ENCODE measurements at regions not wholly inside any gene's neighbourhood (a gene's known extent, or its start where the extent isn't known, plus 50 kb on each side); places are given as distances from the start of the nearest gene placed in this dataset.

DNA sequence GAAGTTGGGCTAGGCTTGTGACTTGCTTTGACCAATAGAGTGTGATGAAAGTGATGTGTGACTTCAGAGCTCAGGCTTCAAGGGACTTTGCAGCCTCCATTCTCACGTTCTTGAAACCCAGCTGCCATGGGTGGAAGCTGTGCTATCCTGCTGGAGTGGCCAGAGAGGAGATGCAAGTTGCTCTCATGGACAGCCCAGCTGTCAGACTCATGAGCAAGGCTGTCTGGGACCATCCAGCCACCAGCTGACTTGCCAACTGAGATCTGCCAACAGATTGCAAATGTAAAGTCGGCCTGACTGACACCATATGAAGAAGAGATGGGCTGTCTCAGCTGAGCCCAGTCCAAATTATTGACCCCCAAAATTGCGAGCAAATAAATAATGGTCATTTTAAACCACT, 226.4 kb upstream of the CXCR4 start:
- TF ChIP-seq, protein P1, sequence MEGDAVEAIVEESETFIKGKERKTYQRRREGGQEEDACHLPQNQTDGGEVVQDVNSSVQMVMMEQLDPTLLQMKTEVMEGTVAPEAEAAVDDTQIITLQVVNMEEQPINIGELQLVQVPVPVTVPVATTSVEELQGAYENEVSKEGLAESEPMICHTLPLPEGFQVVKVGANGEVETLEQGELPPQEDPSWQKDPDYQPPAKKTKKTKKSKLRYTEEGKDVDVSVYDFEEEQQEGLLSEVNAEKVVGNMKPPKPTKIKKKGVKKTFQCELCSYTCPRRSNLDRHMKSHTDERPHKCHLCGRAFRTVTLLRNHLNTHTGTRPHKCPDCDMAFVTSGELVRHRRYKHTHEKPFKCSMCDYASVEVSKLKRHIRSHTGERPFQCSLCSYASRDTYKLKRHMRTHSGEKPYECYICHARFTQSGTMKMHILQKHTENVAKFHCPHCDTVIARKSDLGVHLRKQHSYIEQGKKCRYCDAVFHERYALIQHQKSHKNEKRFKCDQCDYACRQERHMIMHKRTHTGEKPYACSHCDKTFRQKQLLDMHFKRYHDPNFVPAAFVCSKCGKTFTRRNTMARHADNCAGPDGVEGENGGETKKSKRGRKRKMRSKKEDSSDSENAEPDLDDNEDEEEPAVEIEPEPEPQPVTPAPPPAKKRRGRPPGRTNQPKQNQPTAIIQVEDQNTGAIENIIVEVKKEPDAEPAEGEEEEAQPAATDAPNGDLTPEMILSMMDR (IDR thresholded peaks at IDR 0.05; ENCODE audit: insufficient read depth, missing control alignments): no peak
- FAIRE-seq (no peak), DNase-seq (ENCODE audit: insufficient read length, low spot score) (no peak)

DNA sequence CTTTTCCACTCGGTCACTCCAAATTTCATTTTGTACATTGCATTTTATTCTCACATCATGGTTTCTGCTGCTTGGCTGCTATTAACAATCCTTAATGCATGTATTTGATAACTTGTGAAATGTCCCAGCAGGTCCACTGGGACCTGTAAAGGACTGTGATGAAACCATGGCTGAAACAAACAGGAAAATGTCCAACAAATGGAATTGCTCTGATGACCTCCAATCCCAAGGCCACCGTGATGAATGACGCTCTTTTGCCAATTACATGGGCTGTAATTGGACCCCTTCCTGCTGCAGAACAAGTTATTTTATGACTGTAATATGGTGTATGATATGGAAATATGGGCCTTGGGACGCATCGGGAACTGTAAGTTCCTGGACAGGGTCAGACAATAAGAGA, 224.2 kb upstream of the CXCR4 start:
- no peak for FAIRE-seq
- TF ChIP-seq, protein P1 (IDR thresholded peaks at IDR 0.05; ENCODE audit: insufficient read depth, missing control alignments): no peak

GRCh38 chr2:136334967-136335366, 217.0 kb upstream of the CXCR4 start:
- TF ChIP-seq, protein P1 (IDR thresholded peaks at IDR 0.05; ENCODE audit: insufficient read depth, missing control alignments): no peak
- no peak for FAIRE-seq
- DNase-seq (ENCODE audit: insufficient read length, low spot score): no peak

More for the DNA sequence above, 224.2 kb upstream of the CXCR4 start:
- DNase-seq (ENCODE audit: insufficient read length, low spot score): no peak

DNA sequence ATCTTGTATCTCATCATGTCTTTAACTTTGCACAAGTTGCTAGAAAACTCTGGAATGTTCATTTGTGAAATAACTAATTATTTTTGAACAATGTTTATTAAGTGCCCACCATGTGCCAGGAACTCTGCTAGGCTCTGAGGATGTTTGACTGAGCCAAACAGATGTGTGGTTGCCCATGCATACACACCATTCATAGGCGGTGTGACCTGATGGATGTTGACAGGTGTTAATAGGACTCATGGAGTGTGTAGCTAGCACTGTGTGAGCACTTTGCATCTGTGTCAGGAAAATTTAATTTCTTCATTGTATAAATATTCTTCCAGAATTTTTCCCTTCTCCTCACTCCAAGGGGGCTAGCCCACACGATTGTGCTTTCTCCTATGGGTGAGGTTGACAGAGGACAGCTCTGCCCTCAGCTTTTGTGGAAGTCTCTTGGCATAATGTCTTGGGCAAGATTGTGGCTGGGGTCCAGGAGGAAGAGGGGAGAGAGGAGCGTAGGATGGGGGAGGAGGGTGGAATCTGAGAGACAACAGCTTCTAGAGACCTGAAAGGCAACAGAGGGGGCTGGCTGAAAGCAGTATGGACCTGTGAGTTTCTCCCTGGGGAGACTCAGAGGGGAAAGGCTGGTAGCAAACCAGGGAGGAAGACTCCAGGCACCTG, 214.6 kb upstream of the CXCR4 start:
- FAIRE-seq (no peak), DNase-seq (ENCODE audit: insufficient read length, low spot score) (no peak)
- TF ChIP-seq, protein P1 (IDR thresholded peaks at IDR 0.05; ENCODE audit: insufficient read depth, missing control alignments): no peak

DNA sequence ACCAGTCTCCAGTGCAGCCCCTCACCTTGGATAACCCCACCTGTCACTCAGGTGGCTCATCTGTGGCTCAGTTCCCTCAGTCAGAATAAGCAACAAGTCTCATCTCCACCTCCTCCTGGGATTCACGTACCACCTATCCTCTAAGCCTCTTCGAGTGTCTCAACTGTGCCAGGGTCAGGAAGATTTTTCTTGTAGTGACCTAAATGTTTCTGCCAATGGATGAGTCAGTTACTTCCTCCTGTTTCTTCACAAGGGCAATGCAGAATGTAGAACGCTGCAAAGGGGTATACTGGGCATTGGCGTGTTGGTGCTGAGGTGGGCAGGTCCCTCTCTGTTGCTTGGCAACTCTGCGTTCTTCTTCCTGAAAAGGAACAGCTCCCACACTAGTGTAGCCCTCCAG, 213.3 kb upstream of the CXCR4 start:
- TF ChIP-seq, protein P1 (IDR thresholded peaks at IDR 0.05; ENCODE audit: insufficient read depth, missing control alignments): no peak
- DNase-seq (ENCODE audit: insufficient read length, low spot score): no peak
- FAIRE-seq: no peak

DNA sequence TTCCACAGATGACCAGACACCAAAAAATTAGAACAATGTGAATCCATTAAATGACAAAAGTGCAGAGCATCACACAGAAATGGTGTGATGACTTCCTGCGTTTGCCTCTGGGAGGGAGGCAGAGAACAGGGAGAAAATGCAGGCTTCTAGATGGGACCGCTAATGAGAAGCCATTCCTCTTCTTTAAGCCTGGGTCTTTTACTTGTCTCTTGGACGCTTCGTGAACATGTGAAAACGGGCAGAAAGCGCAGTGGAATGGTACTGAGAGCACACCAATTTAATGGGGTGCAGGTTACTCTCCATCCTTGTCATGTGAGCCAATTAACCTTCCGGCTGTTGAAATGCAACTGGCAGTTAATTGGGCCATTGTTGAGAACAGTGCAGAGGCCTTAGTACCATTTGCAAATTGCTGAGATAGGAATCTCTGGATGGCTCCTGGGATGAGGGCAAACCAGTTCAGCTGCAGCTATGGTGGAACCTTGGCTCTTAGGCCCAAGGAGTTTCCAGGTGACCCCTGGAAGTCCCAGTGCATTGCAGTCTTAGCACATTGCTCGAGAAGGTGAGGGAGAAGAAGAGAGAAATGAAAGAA, 210.4 kb upstream of the CXCR4 start:
- FAIRE-seq (no peak), DNase-seq (ENCODE audit: insufficient read length, low spot score) (no peak)
- TF ChIP-seq, protein P1 (IDR thresholded peaks at IDR 0.05; ENCODE audit: insufficient read depth, missing control alignments): no peak

- no peak for FAIRE-seq
- TF ChIP-seq, protein P1 (IDR thresholded peaks at IDR 0.05; ENCODE audit: insufficient read depth, missing control alignments): no peak
- no peak for DNase-seq (ENCODE audit: insufficient read length, low spot score)
These were observed 209.4 kb upstream of the CXCR4 start for GRCh38 chr2:136327162-136327852.
